Endodermal cell (in vitro differentiated cells): ENCODE measurements at regions not wholly inside any gene's neighbourhood (a gene's known extent, or its start where the extent isn't known, plus 50 kb on each side); places are given as distances from the start of the nearest gene placed in this dataset.

Source experiments
- DNase-seq: peaks from one replicate; pipeline ENCODE4 v3.0.0-alpha.2; 2017
- H3K27ac ChIP-seq: 2 replicates; pipeline ENCODE4 v1.5.1; 2013; ENCODE audit warnings: mild to moderate bottlenecking, low read depth, low read length, moderate library complexity
- H3K27me3 ChIP-seq: 2 replicates; pipeline ENCODE4 v1.6.1; 2013; ENCODE audit warnings: mild to moderate bottlenecking, low read length, moderate library complexity; ENCODE audit not compliant: insufficient read depth, control insufficient read depth, poor library complexity, severe bottlenecking
- H3K36me3 ChIP-seq: 2 replicates; pipeline ENCODE4 v1.7.0; 2013; ENCODE audit warnings: mild to moderate bottlenecking, low read length, moderate library complexity; ENCODE audit not compliant: control insufficient read depth, insufficient read depth
- H3K4me1 ChIP-seq: one replicate; pipeline ENCODE4 v1.7.0; 2013; ENCODE audit warnings: low read length; ENCODE audit not compliant: control insufficient read depth, insufficient read depth
- H3K4me3 ChIP-seq: 2 replicates; pipeline ENCODE4 v1.5.1; 2013; ENCODE audit warnings: mild to moderate bottlenecking, low read length, moderate library complexity
- H3K9ac ChIP-seq: 2 replicates; pipeline ENCODE4 v1.6.1; 2013; ENCODE audit warnings: mild to moderate bottlenecking, low read length, moderate library complexity; ENCODE audit not compliant: poor library complexity, severe bottlenecking; ENCODE audit errors: extremely low read depth
- H3K9me3 ChIP-seq: 2 replicates; pipeline ENCODE4 v1.6.1; 2013; ENCODE audit warnings: mild to moderate bottlenecking, low read length, moderate library complexity; ENCODE audit not compliant: control insufficient read depth
- H3K27ac Mint-ChIP-seq: 2 replicates; pipeline ENCODE4 v1.8.0; 2020; ENCODE audit warnings: mixed read lengths
- H3K27me3 Mint-ChIP-seq: 2 replicates; pipeline ENCODE4 v1.8.0; 2021; ENCODE audit warnings: mild to moderate bottlenecking, mixed read lengths; ENCODE audit not compliant: insufficient read depth
- H3K36me3 Mint-ChIP-seq: 2 replicates; pipeline ENCODE4 v1.8.0; 2020; ENCODE audit warnings: low read depth, mixed read lengths
- H3K4me1 Mint-ChIP-seq: 2 replicates; pipeline ENCODE4 v1.8.0; 2020; ENCODE audit warnings: mixed read lengths
- H3K4me3 Mint-ChIP-seq: 2 replicates; pipeline ENCODE4 v1.8.0; 2020; ENCODE audit warnings: mild to moderate bottlenecking, moderate library complexity, mixed read lengths
- H3K9me3 Mint-ChIP-seq: 2 replicates; pipeline ENCODE4 v1.8.0; 2020; ENCODE audit warnings: mild to moderate bottlenecking, mixed read lengths
- WGBS, 2 experiments: methylation state at CpG; one replicate each; pipeline versions ENCODE4 v1.1.5 to v1.1.7; 2013; ENCODE audit warnings: missing lambda C conversion rate in 2 of 2, mixed read lengths in 1 of 2; ENCODE audit not compliant: insufficient coverage in 1 of 2, insufficient read length in 1 of 2; 5-methylcytosine and 5-hydroxymethylcytosine counted together
- TF ChIP-seq, protein P1 (sequence below): fragments of 200-600 bp; sonication (generic); conservative IDR thresholded peaks from 2 replicates; pipeline ENCODE4 v1.5.0; 2021; ENCODE audit warnings: antibody characterized with exemption, mild to moderate bottlenecking

- whole genome bisulfite sequencing, 2 experiments, result 80 to 90% methylated on average over 3 to 5 of the region's 5 CpGs
- no peak overlapping the region for H3K27ac ChIP-seq
- DNase-seq, result no peak
- TF ChIP-seq, protein P1, sequence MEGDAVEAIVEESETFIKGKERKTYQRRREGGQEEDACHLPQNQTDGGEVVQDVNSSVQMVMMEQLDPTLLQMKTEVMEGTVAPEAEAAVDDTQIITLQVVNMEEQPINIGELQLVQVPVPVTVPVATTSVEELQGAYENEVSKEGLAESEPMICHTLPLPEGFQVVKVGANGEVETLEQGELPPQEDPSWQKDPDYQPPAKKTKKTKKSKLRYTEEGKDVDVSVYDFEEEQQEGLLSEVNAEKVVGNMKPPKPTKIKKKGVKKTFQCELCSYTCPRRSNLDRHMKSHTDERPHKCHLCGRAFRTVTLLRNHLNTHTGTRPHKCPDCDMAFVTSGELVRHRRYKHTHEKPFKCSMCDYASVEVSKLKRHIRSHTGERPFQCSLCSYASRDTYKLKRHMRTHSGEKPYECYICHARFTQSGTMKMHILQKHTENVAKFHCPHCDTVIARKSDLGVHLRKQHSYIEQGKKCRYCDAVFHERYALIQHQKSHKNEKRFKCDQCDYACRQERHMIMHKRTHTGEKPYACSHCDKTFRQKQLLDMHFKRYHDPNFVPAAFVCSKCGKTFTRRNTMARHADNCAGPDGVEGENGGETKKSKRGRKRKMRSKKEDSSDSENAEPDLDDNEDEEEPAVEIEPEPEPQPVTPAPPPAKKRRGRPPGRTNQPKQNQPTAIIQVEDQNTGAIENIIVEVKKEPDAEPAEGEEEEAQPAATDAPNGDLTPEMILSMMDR, result no peak
- no peak overlapping the region for H3K27ac Mint-ChIP-seq
- no peaks in the 10 kb centered on the region for H3K27me3 Mint-ChIP-seq
- no peaks in the 10 kb centered on the region for H3K9me3 ChIP-seq
- H3K4me3 Mint-ChIP-seq, result no peak overlapping the region
- H3K36me3 Mint-ChIP-seq, result no peaks in the 10 kb centered on the region
- H3K4me1 Mint-ChIP-seq, result no peaks in the 10 kb centered on the region
- H3K4me3 ChIP-seq, result no peak overlapping the region
- H3K27me3 ChIP-seq, result no peaks in the 10 kb centered on the region
- peaks cover 8% of the 10 kb centered on the region for H3K9me3 Mint-ChIP-seq
- no peaks in the 10 kb centered on the region for H3K4me1 ChIP-seq
- H3K9ac ChIP-seq, result no peak overlapping the region
- H3K36me3 ChIP-seq, result no peaks in the 10 kb centered on the region
Measured at GRCh38 chr17:57197466-57198071, 58.8 kb upstream of the MSI2 start.

GRCh38 chr17:57201481-57201880, 54.8 kb upstream of the MSI2 start:
- Mint-ChIP-seq H3K4me3 (no peak overlapping the region), H3K27me3 (no peaks in the 10 kb centered on the region), H3K9me3 (no peaks in the 10 kb centered on the region), H3K4me1 (no peaks in the 10 kb centered on the region), H3K36me3 (no peaks in the 10 kb centered on the region), H3K27ac (no peak overlapping the region)
- no peaks in the 10 kb centered on the region for H3K36me3 ChIP-seq
- no peaks in the 10 kb centered on the region for H3K4me1 ChIP-seq
- H3K9ac ChIP-seq, result no peak overlapping the region
- TF ChIP-seq, protein P1, result no peak
- no peak for DNase-seq
- no peak overlapping the region for H3K27ac ChIP-seq
- WGBS, 2 experiments, result 96 to 100% methylated on average over 2 to 4 of the region's 4 CpGs
- H3K9me3 ChIP-seq, result no peaks in the 10 kb centered on the region
- H3K4me3 ChIP-seq, result no peak overlapping the region
- no peaks in the 10 kb centered on the region for H3K27me3 ChIP-seq

- H3K36me3 Mint-ChIP-seq, result no peaks in the 10 kb centered on the region
- no peak overlapping the region for H3K27ac Mint-ChIP-seq
- H3K9me3 ChIP-seq, result peaks cover 2% of the 10 kb centered on the region
- no peak overlapping the region for H3K9ac ChIP-seq
- H3K36me3 ChIP-seq, result no peaks in the 10 kb centered on the region
- 50 to 73% methylated on average over 2 to 3 of the region's 3 CpGs for WGBS, 2 experiments
- no peaks in the 10 kb centered on the region for H3K9me3 Mint-ChIP-seq
- DNase-seq, result no peak
- TF ChIP-seq, protein P1, result no peak
- H3K4me3 ChIP-seq, result no peak overlapping the region
- no peaks in the 10 kb centered on the region for H3K4me1 ChIP-seq
- H3K4me1 Mint-ChIP-seq, result no peaks in the 10 kb centered on the region
- no peak overlapping the region for H3K4me3 Mint-ChIP-seq
- H3K27me3 Mint-ChIP-seq, result no peaks in the 10 kb centered on the region
- no peak overlapping the region for H3K27ac ChIP-seq
- H3K27me3 ChIP-seq, result no peaks in the 10 kb centered on the region
Measured at GRCh38 chr17:57203040-57203439, 53.3 kb upstream of the MSI2 start.
